ENCODE measurements at regions not wholly inside any gene's neighbourhood (a gene's known extent, or its start where the extent isn't known, plus 50 kb on each side); places are given as distances from the start of the nearest gene placed in this dataset.

GRCh38 chr14:54221971-54222370, 174.8 kb upstream of the CDKN3 start:
- POLR2A ChIA-PET = no interaction called here
- no peak overlapping the region for H3K9ac ChIP-seq
- H2AFZ ChIP-seq (ENCODE audit: low read depth) = no peak overlapping the region
- H4K20me1 ChIP-seq (ENCODE audit: insufficient read depth) = no peaks in the 10 kb centered on the region
- H3K36me3 ChIP-seq (replicated peaks in 1 of 2; ENCODE audit: control insufficient read depth in 1 of 2, insufficient read depth in 2 of 2, low read length in 1 of 2) = no peaks in the 10 kb centered on the region
- no peaks in the 10 kb centered on the region for H3K9me3 ChIP-seq
- 85% methylated on average over 4 of the region's 4 CpGs for WGBS (ENCODE audit: low lambda C conversion rate)
- no peak for DNase-seq
- no peak overlapping the region for H3K4me3 ChIP-seq (ENCODE audit: low read depth in 2 of 2, low read length in 1 of 2)
- no peak for TF ChIP-seq PBX3 (IDR thresholded peaks at IDR 0.05)
- no peak for TF ChIP-seq FOSL2 (IDR thresholded peaks at IDR 0.05; ENCODE audit: borderline replicate concordance, low read depth)
- no peak for TF ChIP-seq RXRA (IDR thresholded peaks at IDR 0.05; ENCODE audit: borderline replicate concordance, low read depth)
- TF ChIP-seq GATA2 (CRISPR knock-in tag; IDR thresholded peaks at IDR 0.05) = no peak
- TF ChIP-seq ZBTB33 (IDR thresholded peaks at IDR 0.05; ENCODE audit: borderline replicate concordance, low read depth) = no peak
- TF ChIP-seq TEAD4 (IDR thresholded peaks at IDR 0.05; ENCODE audit: borderline replicate concordance, insufficient read depth) = no peak
- peaks cover 0 to 29% of the 10 kb centered on the region in 2 experiments; a peak in 2 of 4 replicates for H3K4me1 ChIP-seq (ENCODE audit: control insufficient read depth in 1 of 2, insufficient read depth in 2 of 2, low read depth in 1 of 2, low read length in 1 of 2)
- no peak overlapping the region for H3K4me2 ChIP-seq
- H3K9me2 ChIP-seq = no peaks in the 10 kb centered on the region
- no peak overlapping the region for H3K27ac ChIP-seq (ENCODE audit: low read depth in 2 of 2, low read length in 1 of 2)
- CTCF ChIA-PET = interaction anchor here (0.9 to 1.6 kb wide), 3 partner anchors 9 to 126 kb away, joined by 3 to 4 read pairs (median 4); no protein-coding TSS in a partner anchor
- H3K79me2 ChIP-seq (ENCODE audit: insufficient read depth) = no peaks in the 10 kb centered on the region
- peaks cover 13% of the 10 kb centered on the region; the same call in 1 of the 2 replicates for H3K27me3 ChIP-seq (ENCODE audit: insufficient read depth)
- H3F3A ChIP-seq (replicated peaks; ENCODE audit: insufficient read depth) = no peaks in the 10 kb centered on the region

- H2AFZ ChIP-seq (ENCODE audit: low read depth) = no peak overlapping the region
- H3K27ac ChIP-seq (ENCODE audit: low read depth in 2 of 2, low read length in 1 of 2) = no peak overlapping the region
- H3K4me3 ChIP-seq (ENCODE audit: low read depth in 2 of 2, low read length in 1 of 2) = no peak overlapping the region
- no peaks in the 10 kb centered on the region for H3F3A ChIP-seq (replicated peaks; ENCODE audit: insufficient read depth)
- POLR2A ChIA-PET = no interaction called here
- peaks cover 0 to 29% of the 10 kb centered on the region in 2 experiments; a peak in 2 of 4 replicates for H3K4me1 ChIP-seq (ENCODE audit: control insufficient read depth in 1 of 2, insufficient read depth in 2 of 2, low read depth in 1 of 2, low read length in 1 of 2)
- no peaks in the 10 kb centered on the region for H3K9me2 ChIP-seq
- CTCF ChIA-PET = interaction anchor here (0.5 to 1.5 kb wide), 3 partner anchors 16 to 124 kb away, joined by 3 to 6 read pairs (median 4); no protein-coding TSS in a partner anchor
- peaks cover 13% of the 10 kb centered on the region; the same call in 1 of the 2 replicates for H3K27me3 ChIP-seq (ENCODE audit: insufficient read depth)
- no peaks in the 10 kb centered on the region for H4K20me1 ChIP-seq (ENCODE audit: insufficient read depth)
- no peaks in the 10 kb centered on the region for H3K79me2 ChIP-seq (ENCODE audit: insufficient read depth)
- DNase-seq = no peak
- no peaks in the 10 kb centered on the region for H3K36me3 ChIP-seq (replicated peaks in 1 of 2; ENCODE audit: control insufficient read depth in 1 of 2, insufficient read depth in 2 of 2, low read length in 1 of 2)
- 39% methylated on average over 5 of the region's 5 CpGs for WGBS (ENCODE audit: low lambda C conversion rate)
- no peaks in the 10 kb centered on the region for H3K9me3 ChIP-seq
- no peak overlapping the region for H3K4me2 ChIP-seq
- no peak overlapping the region for H3K9ac ChIP-seq
- TF ChIP-seq USF2 (IDR thresholded peaks at IDR 0.05; ENCODE audit: borderline replicate concordance, low read depth, low read length) (no peak), RCOR1 (IDR thresholded peaks at IDR 0.05; ENCODE audit: low read length) (peak; percentile 21; the same call in 1 of the 2 replicates), SIN3A (IDR thresholded peaks at IDR 0.05; ENCODE audit: borderline replicate concordance, low read depth, low read length) (no peak), NFIC (IDR thresholded peaks at IDR 0.05; ENCODE audit: borderline replicate concordance) (no peak), CHD2 (IDR thresholded peaks at IDR 0.05; ENCODE audit: low read length, partially characterized antibody) (no peak), EZH2phosphoT487 (IDR thresholded peaks at IDR 0.05; ENCODE audit: borderline replicate concordance, low read depth) (no peak), RAD21 (IDR thresholded peaks at IDR 0.05; ENCODE audit: low read length) (no peak), ZBTB33 (IDR thresholded peaks at IDR 0.05; ENCODE audit: borderline replicate concordance, low read depth) (no peak), MAX (IDR thresholded peaks at IDR 0.05; ENCODE audit: low read depth) (no peak), POLR2AphosphoS5 (IDR thresholded peaks at IDR 0.05; ENCODE audit: low read depth, low read length) (no peak), GATA2 (CRISPR knock-in tag; IDR thresholded peaks at IDR 0.05) (peak; percentile 57; the same call in 1 of the 2 replicates), PBX3 (IDR thresholded peaks at IDR 0.05) (no peak), JUND (IDR thresholded peaks at IDR 0.05) (no peak), TEAD4 (IDR thresholded peaks at IDR 0.05; ENCODE audit: borderline replicate concordance, insufficient read depth) (no peak)
These were observed 172.9 kb upstream of the CDKN3 start for GRCh38 chr14:54223831-54224402.

Data from SK-N-SH (cell line).